Tibial nerve (tissue), 4 donors: ENCODE measurements at regions not wholly inside any gene's neighbourhood (a gene's known extent, or its start where the extent isn't known, plus 50 kb on each side); places are given as distances from the start of the nearest gene placed in this dataset.

Experiments
- CTCF ChIP-seq, 5 experiments: fragments of 200-600 bp in 3 of 5; fragments of 450-650 bp in 2 of 5; sonication (generic) in 3 of 5; IDR thresholded peaks; one replicate each; pipeline ENCODE4 v1.5.1; 2016 to 2019; ENCODE audit warnings: antibody characterized with exemption in 5 of 5, mild to moderate bottlenecking in 3 of 5, moderate library complexity in 2 of 5
- EP300 ChIP-seq, 2 donors: sonication (generic); formaldehyde crosslinking; IDR thresholded peaks; one replicate each; pipeline ENCODE4 v1.6.1; 2017; ENCODE audit warnings: antibody characterized with exemption in 2 of 2, mild to moderate bottlenecking in 1 of 2

- peak; percentile 28 to 72 (median 40) for TF ChIP-seq CTCF (IDR thresholded peaks at IDR 0.05)
- TF ChIP-seq EP300 (IDR thresholded peaks at IDR 0.05) = no peak
Measured at GRCh38 chr1:172719694-172720138, 60.8 kb downstream of the FASLG start.
